Right cardiac atrium (tissue), 5 donors: ENCODE measurements at regions not wholly inside any gene's neighbourhood (a gene's known extent, or its start where the extent isn't known, plus 50 kb on each side); places are given as distances from the start of the nearest gene placed in this dataset.

ENCODE experiments used
- ATAC-seq, 2 donors: fragments of 200-7000 bp; cut with Tn5 transposase; one replicate each; pipeline versions ENCODE4 v1.8.0 to v1.9.1; 2020; ENCODE audit warnings: moderate library complexity in 2 of 2, mild to moderate bottlenecking in 1 of 2
- DNase-seq, 3 donors: peaks; one replicate each; pipeline ENCODE4 v3.0.0-alpha.2; 2020
- H3K27ac ChIP-seq: one replicate; pipeline ENCODE4 v1.5.1; 2013; ENCODE audit warnings: mild to moderate bottlenecking, low read length, control low read depth, moderate library complexity
- H3K27me3 ChIP-seq: one replicate; pipeline ENCODE4 v1.6.1; 2013; ENCODE audit not compliant: control insufficient read depth, insufficient read depth
- H3K4me1 ChIP-seq: one replicate; pipeline ENCODE4 v1.6.1; 2013; ENCODE audit warnings: low read length; ENCODE audit not compliant: control insufficient read depth, insufficient read depth
- H3K4me3 ChIP-seq: one replicate; pipeline ENCODE4 v1.5.1; 2013; ENCODE audit warnings: low read length, control low read depth
- H3K9me3 ChIP-seq: one replicate; pipeline ENCODE4 v1.6.1; 2013; ENCODE audit warnings: low read length; ENCODE audit not compliant: control insufficient read depth
- WGBS: extraction: QIAGEN DNeasy Blood & Tissue Kit; methylation state at CpG from one replicate; pipeline ENCODE4 v1.1.7; 2013; 5-methylcytosine and 5-hydroxymethylcytosine counted together
- intact Hi-C, 4 donors: fragments of 100-400 bp; cut with DNase I; formaldehyde crosslinking; loops; one replicate each; pipeline versions ENCODE4 v1.11.0 to v1.14.0; 2022 to 2023
- donor health status: healthy with polysubstance abuse.
- donor health status: DM: no; HTN: yes; CAD: no.
- donor health status: DM: no; HTN: no; CAD: no.
- donor health status: DM: no; HTN: yes; CAD: no; lungs with severe emphysema.
- donor health status: DM: yes; HTN: yes; CAD: no.

GRCh38 chr10:56895306-56895705 lies 534.2 kb upstream of the ZWINT start:
- DNase-seq: no peak
- H3K27me3 ChIP-seq: no peaks in the 10 kb centered on the region
- intact Hi-C loops: no loop called here
- H3K4me1 ChIP-seq: no peaks in the 10 kb centered on the region
- H3K9me3 ChIP-seq: no peaks in the 10 kb centered on the region
- 70% methylated on average over 6 of the region's 6 CpGs for WGBS
- H3K27ac ChIP-seq: no peak overlapping the region
- no peak overlapping the region for H3K4me3 ChIP-seq
- ATAC-seq: no peak

- ATAC-seq: no peak
- intact Hi-C loops: no loop called here
Observed at GRCh38 chr10:56881218-56881617, 520.2 kb upstream of the ZWINT start.

GRCh38 chr10:56880606-56881005 lies 519.5 kb upstream of the ZWINT start:
- H3K4me1 ChIP-seq: no peaks in the 10 kb centered on the region
- H3K27ac ChIP-seq: no peak overlapping the region
- H3K9me3 ChIP-seq: no peaks in the 10 kb centered on the region
- WGBS: 27% methylated on average over 4 of the region's 4 CpGs
- ATAC-seq (no peak), DNase-seq (no peak)
- H3K4me3 ChIP-seq: no peak overlapping the region
- no peaks in the 10 kb centered on the region for H3K27me3 ChIP-seq
- intact Hi-C loops: no loop called here

More at GRCh38 chr10:56881218-56881617, 520.2 kb upstream of the ZWINT start:
- Histone ChIP-seq H3K27me3 (no peaks in the 10 kb centered on the region), H3K27ac (no peak overlapping the region), H3K4me1 (no peaks in the 10 kb centered on the region), H3K4me3 (no peak overlapping the region), H3K9me3 (no peaks in the 10 kb centered on the region)
- WGBS: 23% methylated on average over 3 of the region's 3 CpGs
- DNase-seq: no peak

GRCh38 chr10:56874950-56875349 lies 513.9 kb upstream of the ZWINT start:
- Histone ChIP-seq H3K27me3 (no peaks in the 10 kb centered on the region), H3K9me3 (no peaks in the 10 kb centered on the region), H3K4me3 (no peak overlapping the region), H3K4me1 (no peaks in the 10 kb centered on the region), H3K27ac (no peak overlapping the region)
- ATAC-seq: no peak
- DNase-seq: no peak
- intact Hi-C loops: no loop called here
- 45% methylated on average over 1 of the region's 1 CpG for whole genome bisulfite sequencing

- Histone ChIP-seq H3K4me3 (no peak overlapping the region), H3K27me3 (no peaks in the 10 kb centered on the region), H3K27ac (no peak overlapping the region), H3K4me1 (no peaks in the 10 kb centered on the region), H3K9me3 (no peaks in the 10 kb centered on the region)
- no peak for ATAC-seq
- intact Hi-C loops: no loop called here
- DNase-seq: no peak
Observed at GRCh38 chr10:56871160-56871668, 510.2 kb upstream of the ZWINT start.

- ATAC-seq: no peak
- DNase-seq: no peak
- no peaks in the 10 kb centered on the region for H3K4me1 ChIP-seq
- no peaks in the 10 kb centered on the region for H3K9me3 ChIP-seq
- intact Hi-C loops: no loop called here
- no peak overlapping the region for H3K4me3 ChIP-seq
- WGBS: 61% methylated on average over 3 of the region's 3 CpGs
- H3K27ac ChIP-seq: no peak overlapping the region
- no peaks in the 10 kb centered on the region for H3K27me3 ChIP-seq
Observed at GRCh38 chr10:56867236-56867635, 506.2 kb upstream of the ZWINT start.

DNA sequence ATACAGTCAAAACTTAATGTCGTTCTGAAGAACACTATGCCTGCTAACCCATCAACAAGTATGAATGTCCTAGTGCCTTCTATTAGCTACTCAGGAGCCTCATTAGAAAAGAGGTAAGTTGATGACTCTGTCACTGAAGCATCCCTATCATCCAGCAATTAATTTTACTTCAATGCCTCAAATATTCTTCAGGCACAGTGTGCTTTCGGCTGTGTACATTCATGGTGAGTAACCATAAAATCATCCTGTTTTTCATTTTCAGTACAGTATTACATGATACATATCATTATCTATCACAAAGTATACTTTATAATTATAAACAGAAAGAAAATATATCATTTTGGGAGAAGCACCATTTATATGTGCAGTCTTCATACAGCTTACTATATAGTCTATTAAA lies 495.5 kb upstream of the ZWINT start:
- ATAC-seq (no peak), DNase-seq (no peak)
- 77% methylated on average over 2 of the region's 2 CpGs for WGBS

GRCh38 chr10:56844978-56845529 lies 484.0 kb upstream of the ZWINT start:
- intact Hi-C loops: no loop called here
- Histone ChIP-seq H3K27me3 (no peaks in the 10 kb centered on the region), H3K9me3 (no peaks in the 10 kb centered on the region), H3K4me3 (no peak overlapping the region), H3K4me1 (no peaks in the 10 kb centered on the region), H3K27ac (no peak overlapping the region)
- DNase-seq (peak in 1 of 3 donors; percentile 7), ATAC-seq (no peak)
- 69% methylated on average over 6 of the region's 6 CpGs for WGBS

More for the DNA sequence above, 495.5 kb upstream of the ZWINT start:
- intact Hi-C loops: no loop called here
- Histone ChIP-seq H3K4me1 (no peaks in the 10 kb centered on the region), H3K9me3 (no peaks in the 10 kb centered on the region), H3K27ac (no peak overlapping the region), H3K4me3 (no peak overlapping the region), H3K27me3 (no peaks in the 10 kb centered on the region)

DNA sequence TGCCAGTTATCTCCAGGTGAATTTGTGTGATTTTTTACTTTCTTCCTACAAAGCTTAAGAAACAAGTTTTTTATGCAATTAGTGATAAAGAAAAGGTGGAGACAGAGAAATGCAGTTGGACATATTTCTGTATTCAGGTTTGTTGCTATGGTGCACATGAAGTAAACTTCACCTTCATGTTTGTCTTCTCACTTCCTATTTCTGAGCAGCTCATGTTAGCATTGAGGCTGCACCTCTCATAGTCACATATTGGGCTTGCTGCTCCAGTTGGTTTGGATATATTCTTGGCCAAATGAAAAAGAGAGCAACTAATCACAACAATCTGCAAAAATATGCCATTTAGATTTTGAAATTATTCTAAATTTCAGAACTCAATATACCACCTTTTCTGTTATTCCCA lies 475.6 kb upstream of the ZWINT start:
- Histone ChIP-seq H3K4me1 (no peaks in the 10 kb centered on the region), H3K4me3 (no peak overlapping the region), H3K27ac (no peak overlapping the region), H3K27me3 (no peaks in the 10 kb centered on the region), H3K9me3 (no peaks in the 10 kb centered on the region)
- intact Hi-C loops: no loop called here
- ATAC-seq (no peak), DNase-seq (no peak)

- intact Hi-C loops: no loop called here
- Histone ChIP-seq H3K4me3 (no peak overlapping the region), H3K4me1 (no peaks in the 10 kb centered on the region), H3K27ac (no peak overlapping the region), H3K27me3 (no peaks in the 10 kb centered on the region), H3K9me3 (no peaks in the 10 kb centered on the region)
- ATAC-seq (no peak), DNase-seq (no peak)
- WGBS: 56% methylated on average over 3 of the region's 3 CpGs
Observed at GRCh38 chr10:56831681-56832080, 470.6 kb upstream of the ZWINT start.

- H3K9me3 ChIP-seq: peaks cover 2% of the 10 kb centered on the region
- no peak overlapping the region for H3K4me3 ChIP-seq
- intact Hi-C loops: no loop called here
- H3K27me3 ChIP-seq: no peaks in the 10 kb centered on the region
- H3K4me1 ChIP-seq: no peaks in the 10 kb centered on the region
- ATAC-seq: no peak
- H3K27ac ChIP-seq: no peak overlapping the region
- no peak for DNase-seq
- WGBS: 41% methylated on average over 1 of the region's 1 CpG
Observed at GRCh38 chr10:56823849-56824248, 462.8 kb upstream of the ZWINT start.

- no peak overlapping the region for H3K4me3 ChIP-seq
- H3K27me3 ChIP-seq: no peaks in the 10 kb centered on the region
- DNase-seq (no peak), ATAC-seq (no peak)
- intact Hi-C loops: no loop called here
- H3K9me3 ChIP-seq: no peaks in the 10 kb centered on the region
- H3K4me1 ChIP-seq: no peaks in the 10 kb centered on the region
- H3K27ac ChIP-seq: no peak overlapping the region
- 49% methylated on average over 1 of the region's 1 CpG for WGBS
Observed at GRCh38 chr10:56805022-56805421, 444.0 kb upstream of the ZWINT start.
